ENCODE measurements at regions not wholly inside any gene's neighbourhood (a gene's known extent, or its start where the extent isn't known, plus 50 kb on each side); places are given as distances from the start of the nearest gene placed in this dataset.

DNA sequence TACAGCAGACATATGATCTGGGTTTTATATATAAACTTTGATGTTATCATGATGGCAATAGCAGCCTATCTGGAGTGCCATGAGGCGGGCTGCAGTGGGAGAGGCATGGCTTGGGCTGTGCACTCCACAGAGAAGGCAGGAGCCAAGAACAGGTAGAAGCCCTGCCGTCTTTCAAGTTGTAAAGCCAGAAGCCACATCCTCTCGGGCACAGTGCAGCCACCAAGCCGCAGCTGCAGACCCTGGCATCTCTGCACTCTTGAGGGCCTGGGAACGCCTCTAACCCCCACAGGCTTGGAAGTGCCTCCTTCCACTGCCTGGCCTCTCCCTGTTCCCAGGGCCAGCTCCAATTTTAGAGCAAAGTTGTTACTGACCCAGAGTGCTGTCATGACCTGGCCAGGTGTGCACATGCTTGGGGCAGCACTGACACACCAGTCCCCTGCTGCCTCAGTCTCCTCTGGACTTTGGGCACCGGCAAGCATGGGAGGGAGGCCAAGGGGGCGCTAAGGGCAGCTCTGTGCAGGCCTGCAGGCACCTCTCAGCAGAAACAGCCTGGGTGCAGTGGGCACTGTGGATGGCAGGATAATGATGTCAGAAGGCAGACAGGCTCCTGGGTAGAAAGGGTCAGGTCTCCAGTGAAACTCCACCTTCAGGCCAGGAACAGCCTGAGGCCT is 1619.8 kb upstream of the PRMT6 start:
- TF ChIP-seq, protein P1, sequence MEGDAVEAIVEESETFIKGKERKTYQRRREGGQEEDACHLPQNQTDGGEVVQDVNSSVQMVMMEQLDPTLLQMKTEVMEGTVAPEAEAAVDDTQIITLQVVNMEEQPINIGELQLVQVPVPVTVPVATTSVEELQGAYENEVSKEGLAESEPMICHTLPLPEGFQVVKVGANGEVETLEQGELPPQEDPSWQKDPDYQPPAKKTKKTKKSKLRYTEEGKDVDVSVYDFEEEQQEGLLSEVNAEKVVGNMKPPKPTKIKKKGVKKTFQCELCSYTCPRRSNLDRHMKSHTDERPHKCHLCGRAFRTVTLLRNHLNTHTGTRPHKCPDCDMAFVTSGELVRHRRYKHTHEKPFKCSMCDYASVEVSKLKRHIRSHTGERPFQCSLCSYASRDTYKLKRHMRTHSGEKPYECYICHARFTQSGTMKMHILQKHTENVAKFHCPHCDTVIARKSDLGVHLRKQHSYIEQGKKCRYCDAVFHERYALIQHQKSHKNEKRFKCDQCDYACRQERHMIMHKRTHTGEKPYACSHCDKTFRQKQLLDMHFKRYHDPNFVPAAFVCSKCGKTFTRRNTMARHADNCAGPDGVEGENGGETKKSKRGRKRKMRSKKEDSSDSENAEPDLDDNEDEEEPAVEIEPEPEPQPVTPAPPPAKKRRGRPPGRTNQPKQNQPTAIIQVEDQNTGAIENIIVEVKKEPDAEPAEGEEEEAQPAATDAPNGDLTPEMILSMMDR (IDR thresholded peaks at IDR 0.05), result no peak
- TF ChIP-seq POLR2A (IDR thresholded peaks at IDR 0.05) (no peak), POLR2AphosphoS5 (IDR thresholded peaks at IDR 0.05) (no peak)
